Subcutaneous abdominal adipose tissue (tissue), 5 donors: ENCODE measurements at regions not wholly inside any gene's neighbourhood (a gene's known extent, or its start where the extent isn't known, plus 50 kb on each side); places are given as distances from the start of the nearest gene placed in this dataset.
A peak's percentile ranks its signal among the peaks of the same experiment; 100 is the strongest.

Source experiments
- H3K27ac ChIP-seq: one replicate; pipeline ENCODE4 v1.7.0; 2013; ENCODE audit warnings: low read depth, mild to moderate bottlenecking, inconsistent platforms, low read length, moderate library complexity
- H3K27me3 ChIP-seq, 5 donors: one replicate each; pipeline ENCODE4 v1.7.0; 2013; ENCODE audit warnings: low read length in 5 of 5, inconsistent platforms in 1 of 5; ENCODE audit not compliant: control insufficient read depth in 5 of 5, insufficient read depth in 4 of 5
- H3K36me3 ChIP-seq, 5 donors: one replicate each; pipeline ENCODE4 v1.7.0; 2013; ENCODE audit warnings: low read length in 5 of 5; ENCODE audit not compliant: control insufficient read depth in 5 of 5, insufficient read depth in 5 of 5
- H3K4me1 ChIP-seq, 5 donors: one replicate each; pipeline ENCODE4 v1.7.0; 2013; ENCODE audit warnings: low read length in 5 of 5, mild to moderate bottlenecking in 3 of 5, moderate library complexity in 1 of 5; ENCODE audit not compliant: control insufficient read depth in 5 of 5, insufficient read depth in 5 of 5
- H3K4me3 ChIP-seq, 5 donors: one replicate each; pipeline ENCODE4 v1.7.0; 2013; ENCODE audit warnings: low read length in 5 of 5, low read depth in 1 of 5
- H3K9ac ChIP-seq, 5 donors: one replicate each; pipeline ENCODE4 v1.7.0; 2013; ENCODE audit warnings: low read length in 5 of 5, mild to moderate bottlenecking in 4 of 5, moderate library complexity in 3 of 5
- H3K9me3 ChIP-seq, 5 donors: one replicate each; pipeline ENCODE4 v1.7.0; 2013; ENCODE audit warnings: low read length in 5 of 5; ENCODE audit not compliant: control insufficient read depth in 5 of 5
- donor health status: healthy.
- donor health status: healthy.
- donor health status: healthy.
- donor health status: healthy.
- donor health status: healthy.

GRCh38 chr4:32470087-32470585, 1750.0 kb downstream of the PCDH7 start:
- Histone ChIP-seq H3K4me1 (no peaks in the 10 kb centered on the region), H3K27ac (no peak overlapping the region), H3K4me3 (no peak overlapping the region), H3K36me3 (no peaks in the 10 kb centered on the region), H3K9me3 (no peaks in the 10 kb centered on the region), H3K9ac (no peak overlapping the region), H3K27me3 (no peaks in the 10 kb centered on the region)

GRCh38 chr4:32472918-32473317, 1752.7 kb downstream of the PCDH7 start:
- H3K27ac ChIP-seq = no peak overlapping the region
- H3K36me3 ChIP-seq = no peaks in the 10 kb centered on the region
- H3K4me1 ChIP-seq = no peaks in the 10 kb centered on the region
- no peak overlapping the region for H3K4me3 ChIP-seq
- no peak overlapping the region for H3K9ac ChIP-seq
- no peaks in the 10 kb centered on the region for H3K27me3 ChIP-seq
- no peaks in the 10 kb centered on the region for H3K9me3 ChIP-seq

- H3K4me3 ChIP-seq = no peak overlapping the region
- no peaks in the 10 kb centered on the region for H3K36me3 ChIP-seq
- H3K27ac ChIP-seq = no peak overlapping the region
- H3K27me3 ChIP-seq = no peaks in the 10 kb centered on the region
- no peaks in the 10 kb centered on the region for H3K9me3 ChIP-seq
- no peaks in the 10 kb centered on the region for H3K4me1 ChIP-seq
- H3K9ac ChIP-seq = no peak overlapping the region
Observed at GRCh38 chr4:32475710-32476109, 1755.5 kb downstream of the PCDH7 start.

GRCh38 chr4:32477518-32477917, 1757.3 kb downstream of the PCDH7 start:
- Histone ChIP-seq H3K27me3 (no peaks in the 10 kb centered on the region), H3K36me3 (no peaks in the 10 kb centered on the region), H3K27ac (no peak overlapping the region), H3K9me3 (no peaks in the 10 kb centered on the region), H3K4me3 (no peak overlapping the region), H3K9ac (no peak overlapping the region), H3K4me1 (no peaks in the 10 kb centered on the region)

- Histone ChIP-seq H3K36me3 (peaks cover 0 to 2% (median 0%) of the 10 kb centered on the region in 5 donors), H3K4me3 (no peak overlapping the region), H3K27ac (no peak overlapping the region), H3K9ac (no peak overlapping the region), H3K27me3 (no peaks in the 10 kb centered on the region), H3K9me3 (no peaks in the 10 kb centered on the region), H3K4me1 (peaks cover 0 to 4% (median 0%) of the 10 kb centered on the region in 5 donors)
Observed at GRCh38 chr4:32485956-32486355, 1765.8 kb downstream of the PCDH7 start.

GRCh38 chr4:32488690-32489089, 1768.5 kb downstream of the PCDH7 start:
- H3K27ac ChIP-seq = no peak overlapping the region
- H3K27me3 ChIP-seq = no peaks in the 10 kb centered on the region
- H3K4me3 ChIP-seq = no peak overlapping the region
- H3K4me1 ChIP-seq = peaks cover 0 to 4% (median 0%) of the 10 kb centered on the region in 5 donors
- no peaks in the 10 kb centered on the region for H3K9me3 ChIP-seq
- H3K9ac ChIP-seq = no peak overlapping the region
- H3K36me3 ChIP-seq = peaks cover 0 to 2% (median 0%) of the 10 kb centered on the region in 5 donors

GRCh38 chr4:32499171-32499570, 1779.0 kb downstream of the PCDH7 start:
- no peaks in the 10 kb centered on the region for H3K27me3 ChIP-seq
- no peaks in the 10 kb centered on the region for H3K4me1 ChIP-seq
- no peaks in the 10 kb centered on the region for H3K36me3 ChIP-seq
- H3K9me3 ChIP-seq = peaks cover 0 to 13% (median 0%) of the 10 kb centered on the region in 5 donors
- no peak overlapping the region for H3K27ac ChIP-seq
- H3K4me3 ChIP-seq = no peak overlapping the region
- H3K9ac ChIP-seq = no peak overlapping the region

GRCh38 chr4:32503241-32503640, 1783.1 kb downstream of the PCDH7 start:
- Histone ChIP-seq H3K9ac (no peak overlapping the region), H3K27me3 (no peaks in the 10 kb centered on the region), H3K4me1 (peaks cover 0 to 4% (median 0%) of the 10 kb centered on the region in 5 donors), H3K27ac (no peak overlapping the region), H3K9me3 (peaks cover 0 to 13% (median 0%) of the 10 kb centered on the region in 5 donors), H3K36me3 (no peaks in the 10 kb centered on the region), H3K4me3 (no peak overlapping the region)

- H3K9me3 ChIP-seq = peaks cover 0 to 13% (median 0%) of the 10 kb centered on the region in 5 donors
- no peak overlapping the region for H3K27ac ChIP-seq
- no peak overlapping the region for H3K9ac ChIP-seq
- no peaks in the 10 kb centered on the region for H3K36me3 ChIP-seq
- peaks cover 0 to 4% (median 0%) of the 10 kb centered on the region in 5 donors for H3K4me1 ChIP-seq
- H3K4me3 ChIP-seq = no peak overlapping the region
- no peaks in the 10 kb centered on the region for H3K27me3 ChIP-seq
Observed at GRCh38 chr4:32506067-32506466, 1785.9 kb downstream of the PCDH7 start.

- Histone ChIP-seq H3K27ac (no peak overlapping the region), H3K9ac (peak overlapping the region in 2 of 5 donors; percentile 17 to 58), H3K9me3 (peaks cover 0 to 3% (median 0%) of the 10 kb centered on the region in 5 donors), H3K4me1 (peaks cover 0 to 3% (median 0%) of the 10 kb centered on the region in 5 donors), H3K36me3 (no peaks in the 10 kb centered on the region), H3K4me3 (peak overlapping the region; percentile 33 to 65 (median 38)), H3K27me3 (no peaks in the 10 kb centered on the region)
Observed at GRCh38 chr4:32519060-32519459, 1798.9 kb downstream of the PCDH7 start.
